Osteocyte (in vitro differentiated cells): ENCODE measurements at regions not wholly inside any gene's neighbourhood (a gene's known extent, or its start where the extent isn't known, plus 50 kb on each side); places are given as distances from the start of the nearest gene placed in this dataset.

ENCODE experiments used
- DNase-seq: peaks from one replicate; pipeline ENCODE4 v3.0.0; 2021; ENCODE audit warnings: mixed read lengths; ENCODE audit not compliant: unreplicated experiment; ENCODE audit errors: extremely low spot score
- H3K27ac Mint-ChIP-seq: one replicate; pipeline ENCODE4 v1.8.0; 2021; ENCODE audit warnings: mild to moderate bottlenecking, mixed read lengths; ENCODE audit not compliant: unreplicated experiment
- H3K27me3 Mint-ChIP-seq: one replicate; pipeline ENCODE4 v1.8.0; 2021; ENCODE audit warnings: mixed read lengths; ENCODE audit not compliant: unreplicated experiment
- H3K36me3 Mint-ChIP-seq: one replicate; pipeline ENCODE4 v1.8.0; 2021; ENCODE audit warnings: mixed read lengths; ENCODE audit not compliant: unreplicated experiment
- H3K4me1 Mint-ChIP-seq: one replicate; pipeline ENCODE4 v1.8.0; 2021; ENCODE audit warnings: mixed read lengths; ENCODE audit not compliant: unreplicated experiment
- H3K4me3 Mint-ChIP-seq: one replicate; pipeline ENCODE4 v1.8.0; 2021; ENCODE audit warnings: mild to moderate bottlenecking, moderate library complexity, mixed read lengths; ENCODE audit not compliant: unreplicated experiment
- H3K9me3 Mint-ChIP-seq: one replicate; pipeline ENCODE4 v1.8.0; 2021; ENCODE audit warnings: mixed read lengths; ENCODE audit not compliant: unreplicated experiment
- CTCF ChIP-seq: fragments of 200-600 bp; sonication (generic); IDR thresholded peaks from 2 replicates; pipeline ENCODE4 v1.5.0; 2021; ENCODE audit warnings: antibody characterized with exemption, mild to moderate bottlenecking, moderate library complexity

GRCh38 chrX:9222299-9222698 lies 188.4 kb upstream of the FAM9B start:
- Mint-ChIP-seq H3K27ac (no peak overlapping the region), H3K9me3 (peaks cover 16% of the 10 kb centered on the region), H3K27me3 (peaks cover 2% of the 10 kb centered on the region), H3K36me3 (no peaks in the 10 kb centered on the region), H3K4me3 (no peak overlapping the region), H3K4me1 (no peaks in the 10 kb centered on the region)
- no peak for DNase-seq
- no peak for TF ChIP-seq CTCF

DNA sequence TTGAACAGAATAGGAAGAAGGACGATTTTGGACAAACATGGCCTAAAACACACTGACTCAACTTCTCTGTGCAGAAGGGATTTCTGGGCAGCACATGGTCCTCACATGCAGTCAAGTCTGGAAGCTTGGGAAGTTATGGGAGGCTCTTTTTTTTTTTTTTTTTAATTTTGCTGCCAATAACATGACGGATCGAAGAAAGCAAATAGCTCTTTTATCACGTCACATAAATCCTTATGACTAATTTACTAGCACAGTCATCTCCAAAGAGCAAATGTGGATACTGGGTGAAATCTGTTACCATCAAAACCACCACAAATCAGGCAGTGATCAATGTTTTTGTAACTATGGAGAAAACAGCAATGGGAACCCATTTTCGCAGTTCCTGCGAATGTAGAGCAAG lies 193.3 kb upstream of the FAM9B start:
- H3K27ac Mint-ChIP-seq, result no peak overlapping the region
- H3K27me3 Mint-ChIP-seq, result peaks cover 2% of the 10 kb centered on the region
- peaks cover 17% of the 10 kb centered on the region for H3K9me3 Mint-ChIP-seq
- no peak for TF ChIP-seq CTCF
- H3K4me3 Mint-ChIP-seq, result no peak overlapping the region
- no peaks in the 10 kb centered on the region for H3K36me3 Mint-ChIP-seq
- no peak for DNase-seq
- H3K4me1 Mint-ChIP-seq, result no peaks in the 10 kb centered on the region

GRCh38 chrX:9231491-9231890 lies 197.6 kb upstream of the FAM9B start:
- no peak overlapping the region for H3K4me3 Mint-ChIP-seq
- TF ChIP-seq CTCF, result no peak
- no peaks in the 10 kb centered on the region for H3K27me3 Mint-ChIP-seq
- peaks cover 8% of the 10 kb centered on the region for H3K9me3 Mint-ChIP-seq
- no peak overlapping the region for H3K27ac Mint-ChIP-seq
- no peaks in the 10 kb centered on the region for H3K4me1 Mint-ChIP-seq
- H3K36me3 Mint-ChIP-seq, result no peaks in the 10 kb centered on the region
- no peak for DNase-seq

- Mint-ChIP-seq H3K27ac (no peak overlapping the region), H3K27me3 (no peaks in the 10 kb centered on the region), H3K36me3 (no peaks in the 10 kb centered on the region), H3K9me3 (peaks cover 8% of the 10 kb centered on the region), H3K4me1 (no peaks in the 10 kb centered on the region), H3K4me3 (no peak overlapping the region)
- no peak for TF ChIP-seq CTCF
- DNase-seq, result no peak
Observed at GRCh38 chrX:9233141-9233540, 199.2 kb upstream of the FAM9B start.

DNA sequence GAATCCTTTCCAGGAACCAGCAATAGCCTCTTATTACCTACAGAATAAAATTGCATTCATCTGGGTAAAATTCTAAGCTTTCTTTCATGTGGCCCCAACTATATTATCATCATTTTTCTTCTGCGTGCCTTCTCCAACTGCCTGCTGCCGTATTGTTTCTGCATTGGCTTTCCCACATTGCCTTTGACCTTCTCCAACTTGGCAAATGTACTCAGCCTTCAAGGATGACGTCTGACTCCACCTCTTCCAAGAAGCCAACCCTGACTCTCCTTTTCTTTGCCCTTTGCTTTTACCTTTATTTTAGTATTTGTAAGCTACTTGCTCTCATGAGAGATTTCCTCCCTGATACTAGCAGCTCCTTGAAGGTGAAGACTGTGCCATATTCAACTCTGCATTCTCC lies 200.4 kb upstream of the FAM9B start:
- peaks cover 8% of the 10 kb centered on the region for H3K9me3 Mint-ChIP-seq
- no peak overlapping the region for H3K4me3 Mint-ChIP-seq
- H3K4me1 Mint-ChIP-seq, result no peaks in the 10 kb centered on the region
- no peak overlapping the region for H3K27ac Mint-ChIP-seq
- TF ChIP-seq CTCF, result no peak
- no peaks in the 10 kb centered on the region for H3K27me3 Mint-ChIP-seq
- no peaks in the 10 kb centered on the region for H3K36me3 Mint-ChIP-seq
- no peak for DNase-seq
